HUES48 (cell line): ENCODE measurements at regions not wholly inside any gene's neighbourhood (a gene's known extent, or its start where the extent isn't known, plus 50 kb on each side); places are given as distances from the start of the nearest gene placed in this dataset.

Source experiments
- H3K27ac ChIP-seq: one replicate; pipeline ENCODE4 v1.7.0; 2013; ENCODE audit warnings: low read depth, low read length, inconsistent platforms
- H3K27me3 ChIP-seq: 2 replicates; pipeline ENCODE4 v1.6.1; 2013; ENCODE audit warnings: mild to moderate bottlenecking, low read length; ENCODE audit not compliant: control insufficient read depth, insufficient read depth
- H3K36me3 ChIP-seq: 2 replicates; pipeline ENCODE4 v1.6.1; 2013; ENCODE audit warnings: low read length; ENCODE audit not compliant: control insufficient read depth, insufficient read depth
- H3K4me1 ChIP-seq: 2 replicates; pipeline ENCODE4 v1.6.1; 2013; ENCODE audit warnings: mild to moderate bottlenecking, low read length; ENCODE audit not compliant: control insufficient read depth, insufficient read depth
- H3K4me3 ChIP-seq: 2 replicates; pipeline ENCODE4 v1.5.1; 2013; ENCODE audit warnings: mild to moderate bottlenecking, low read depth, low read length
- H3K9ac ChIP-seq: 2 replicates; pipeline ENCODE4 v1.6.1; 2013; ENCODE audit warnings: mild to moderate bottlenecking, low read depth, low read length, moderate library complexity
- H3K9me3 ChIP-seq: 2 replicates; pipeline ENCODE4 v1.6.1; 2013; ENCODE audit warnings: low read length; ENCODE audit not compliant: control insufficient read depth, insufficient read depth

- H3K9me3 ChIP-seq, result no peaks in the 10 kb centered on the region
- no peaks in the 10 kb centered on the region for H3K27me3 ChIP-seq
- H3K4me1 ChIP-seq, result no peaks in the 10 kb centered on the region
Measured at GRCh38 chr17:53387745-53388144, 435.0 kb upstream of the KIF2B start.

GRCh38 chr17:53353919-53354351 is 468.8 kb upstream of the KIF2B start:
- Histone ChIP-seq H3K9ac (no peak overlapping the region), H3K27me3 (no peaks in the 10 kb centered on the region), H3K36me3 (no peaks in the 10 kb centered on the region), H3K4me1 (0 out of 2 replicates have a peak, but pooled peaks cover 4% of the 10 kb centered on the region), H3K27ac (no peak overlapping the region), H3K4me3 (no peak overlapping the region), H3K9me3 (no peaks in the 10 kb centered on the region)

More at GRCh38 chr17:53387745-53388144, 435.0 kb upstream of the KIF2B start:
- H3K27ac ChIP-seq, result no peak overlapping the region
- no peak overlapping the region for H3K4me3 ChIP-seq
- H3K36me3 ChIP-seq, result no peaks in the 10 kb centered on the region
- H3K9ac ChIP-seq, result no peak overlapping the region

- Histone ChIP-seq H3K27ac (no peak overlapping the region), H3K9ac (no peak overlapping the region), H3K4me1 (no peaks in the 10 kb centered on the region), H3K27me3 (no peaks in the 10 kb centered on the region), H3K9me3 (peaks cover 7% of the 10 kb centered on the region; the same call in 1 of the 2 replicates), H3K36me3 (no peaks in the 10 kb centered on the region), H3K4me3 (no peak overlapping the region)
Measured at GRCh38 chr17:53344778-53345177, 477.9 kb upstream of the KIF2B start.

GRCh38 chr17:53336281-53336680 is 486.4 kb upstream of the KIF2B start:
- Histone ChIP-seq H3K4me3 (no peak overlapping the region), H3K9ac (no peak overlapping the region), H3K27me3 (no peaks in the 10 kb centered on the region), H3K27ac (no peak overlapping the region), H3K36me3 (no peaks in the 10 kb centered on the region), H3K4me1 (no peaks in the 10 kb centered on the region; the same call in 1 of the 2 replicates), H3K9me3 (peaks cover 26% of the 10 kb centered on the region)

GRCh38 chr17:53335443-53335842 is 487.3 kb upstream of the KIF2B start:
- no peak overlapping the region for H3K9ac ChIP-seq
- H3K36me3 ChIP-seq, result no peaks in the 10 kb centered on the region
- H3K4me1 ChIP-seq, result no peaks in the 10 kb centered on the region; the same call in 1 of the 2 replicates
- H3K27ac ChIP-seq, result no peak overlapping the region
- no peaks in the 10 kb centered on the region for H3K27me3 ChIP-seq
- no peak overlapping the region for H3K4me3 ChIP-seq
- H3K9me3 ChIP-seq, result peaks cover 23% of the 10 kb centered on the region

- no peak overlapping the region for H3K9ac ChIP-seq
- H3K36me3 ChIP-seq, result no peaks in the 10 kb centered on the region
- no peaks in the 10 kb centered on the region for H3K27me3 ChIP-seq
- H3K9me3 ChIP-seq, result no peaks in the 10 kb centered on the region
- no peaks in the 10 kb centered on the region for H3K4me1 ChIP-seq
- H3K27ac ChIP-seq, result no peak overlapping the region
- no peak overlapping the region for H3K4me3 ChIP-seq
Measured at GRCh38 chr17:53330756-53331155, 492.0 kb upstream of the KIF2B start.

- no peaks in the 10 kb centered on the region for H3K36me3 ChIP-seq
- H3K4me3 ChIP-seq, result no peak overlapping the region
- no peaks in the 10 kb centered on the region for H3K27me3 ChIP-seq
- H3K9me3 ChIP-seq, result peaks cover 9% of the 10 kb centered on the region
- no peaks in the 10 kb centered on the region for H3K4me1 ChIP-seq
- H3K27ac ChIP-seq, result no peak overlapping the region
- H3K9ac ChIP-seq, result no peak overlapping the region
Measured at GRCh38 chr17:53321651-53322050, 501.1 kb upstream of the KIF2B start.

GRCh38 chr17:53319947-53320346 is 502.8 kb upstream of the KIF2B start:
- no peak overlapping the region for H3K9ac ChIP-seq
- H3K9me3 ChIP-seq, result peaks cover 9% of the 10 kb centered on the region
- no peak overlapping the region for H3K4me3 ChIP-seq
- H3K36me3 ChIP-seq, result no peaks in the 10 kb centered on the region
- no peaks in the 10 kb centered on the region for H3K4me1 ChIP-seq
- no peaks in the 10 kb centered on the region for H3K27me3 ChIP-seq
- H3K27ac ChIP-seq, result no peak overlapping the region

GRCh38 chr17:53316988-53317387 is 505.7 kb upstream of the KIF2B start:
- Histone ChIP-seq H3K9ac (no peak overlapping the region), H3K27me3 (no peaks in the 10 kb centered on the region), H3K27ac (no peak overlapping the region), H3K4me3 (no peak overlapping the region), H3K36me3 (no peaks in the 10 kb centered on the region), H3K4me1 (no peaks in the 10 kb centered on the region), H3K9me3 (peaks cover 9% of the 10 kb centered on the region)

GRCh38 chr17:53316073-53316472 is 506.7 kb upstream of the KIF2B start:
- no peak overlapping the region for H3K4me3 ChIP-seq
- H3K9ac ChIP-seq, result no peak overlapping the region
- H3K36me3 ChIP-seq, result no peaks in the 10 kb centered on the region
- no peak overlapping the region for H3K27ac ChIP-seq
- peaks cover 9% of the 10 kb centered on the region for H3K9me3 ChIP-seq
- no peaks in the 10 kb centered on the region for H3K27me3 ChIP-seq
- no peaks in the 10 kb centered on the region for H3K4me1 ChIP-seq

GRCh38 chr17:53314521-53314920 is 508.2 kb upstream of the KIF2B start:
- Histone ChIP-seq H3K27ac (no peak overlapping the region), H3K36me3 (no peaks in the 10 kb centered on the region), H3K9me3 (peaks cover 11% of the 10 kb centered on the region), H3K4me3 (no peak overlapping the region), H3K27me3 (no peaks in the 10 kb centered on the region), H3K9ac (no peak overlapping the region), H3K4me1 (no peaks in the 10 kb centered on the region)

GRCh38 chr17:53313746-53314145 is 509.0 kb upstream of the KIF2B start:
- Histone ChIP-seq H3K27me3 (no peaks in the 10 kb centered on the region), H3K36me3 (no peaks in the 10 kb centered on the region), H3K4me1 (no peaks in the 10 kb centered on the region), H3K9ac (no peak overlapping the region), H3K9me3 (peaks cover 14% of the 10 kb centered on the region), H3K27ac (no peak overlapping the region), H3K4me3 (no peak overlapping the region)
